Activated CD4-positive, alpha-beta T cell treated with anti-CD3 and anti-CD28 coated beads, Interleukin-2, amount 50 U/mL, for 48 hours (primary cell): ENCODE measurements at regions not wholly inside any gene's neighbourhood (a gene's known extent, or its start where the extent isn't known, plus 50 kb on each side); places are given as distances from the start of the nearest gene placed in this dataset.
"Not testable (repeated sequence)": the region's sequence is repeated elsewhere in the genome, so short reads cannot be mapped to it uniquely, and the experiment has no call there.

Experiments
- DNase-seq, 2 experiments: peaks; one replicate each; pipeline ENCODE4 v3.0.0-alpha.2; 2020

DNA sequence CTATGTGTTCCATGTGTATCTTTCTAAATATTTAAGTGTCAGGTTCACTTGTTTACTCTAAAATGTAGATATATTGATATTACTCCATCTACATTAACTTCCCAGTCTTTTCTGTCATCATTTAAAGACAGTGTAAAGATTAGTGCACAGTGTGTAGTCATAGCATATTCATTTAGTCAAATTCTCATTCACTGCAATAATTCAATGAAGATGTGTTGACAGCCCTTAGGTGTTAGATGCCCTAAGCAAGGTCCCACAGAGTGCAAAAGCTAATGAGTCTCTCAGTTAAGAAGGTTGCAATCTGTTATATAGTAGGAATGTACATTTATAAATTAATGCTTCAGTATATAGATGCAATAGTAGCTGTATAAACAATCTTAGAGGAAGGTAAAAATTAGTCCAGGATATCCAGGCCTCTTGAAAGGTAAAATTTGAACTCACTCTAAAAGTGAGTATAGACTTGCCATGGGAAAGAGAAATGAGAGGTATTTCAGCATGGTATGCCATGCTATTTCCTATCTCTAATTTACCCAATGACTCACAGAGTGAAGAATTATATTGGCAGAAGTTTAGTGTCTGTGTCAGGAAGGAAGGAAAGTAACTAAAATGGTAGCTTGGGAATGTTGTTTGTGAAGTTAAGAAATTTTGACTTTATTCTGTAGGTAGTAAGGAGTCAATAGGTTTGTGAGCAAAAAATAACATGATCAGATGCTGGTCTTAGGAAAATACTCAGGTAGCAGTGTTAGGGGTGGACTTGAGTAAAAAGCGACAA, 969.9 kb upstream of the CITED2 start:
- DNase-seq = no peak

DNA sequence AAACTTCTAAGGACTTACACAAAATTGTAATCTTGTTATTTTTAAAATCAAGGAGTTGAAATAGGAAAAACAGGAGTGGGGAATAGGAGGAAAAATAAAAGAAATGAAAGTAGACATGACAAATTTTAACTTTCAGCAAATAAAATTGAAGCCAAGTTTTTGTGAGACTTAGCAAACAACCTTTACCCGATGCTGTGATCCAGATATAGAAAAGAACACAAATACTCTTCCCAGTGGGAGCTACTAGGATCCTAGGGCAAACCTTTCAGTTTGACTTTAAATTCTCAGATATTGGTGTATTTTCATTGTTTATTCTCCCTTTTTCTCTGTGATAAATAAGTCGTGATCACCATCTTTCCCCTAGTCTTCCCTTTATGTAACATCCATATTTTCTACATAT, 968.7 kb upstream of the CITED2 start:
- no peak for DNase-seq

DNA sequence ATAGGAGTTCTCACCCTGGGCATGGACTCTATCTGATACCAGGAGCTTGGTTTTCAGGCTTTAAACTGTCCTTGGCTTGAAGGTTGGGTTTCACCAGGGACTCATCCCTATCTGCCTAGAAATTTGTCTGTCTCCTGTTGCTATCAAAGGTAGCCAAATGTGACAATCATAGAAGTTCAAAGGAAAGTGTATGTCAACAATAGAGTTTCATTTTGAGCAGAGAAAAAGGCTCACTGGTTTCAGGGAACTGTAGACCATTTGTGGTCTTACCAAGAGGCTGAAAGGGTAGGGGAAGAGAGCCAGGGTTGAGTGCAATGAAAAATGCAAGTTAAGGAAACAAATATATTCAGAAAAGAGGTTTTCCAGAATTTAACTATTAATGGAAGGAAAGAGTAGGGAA, 966.8 kb upstream of the CITED2 start:
- no peak for DNase-seq

DNA sequence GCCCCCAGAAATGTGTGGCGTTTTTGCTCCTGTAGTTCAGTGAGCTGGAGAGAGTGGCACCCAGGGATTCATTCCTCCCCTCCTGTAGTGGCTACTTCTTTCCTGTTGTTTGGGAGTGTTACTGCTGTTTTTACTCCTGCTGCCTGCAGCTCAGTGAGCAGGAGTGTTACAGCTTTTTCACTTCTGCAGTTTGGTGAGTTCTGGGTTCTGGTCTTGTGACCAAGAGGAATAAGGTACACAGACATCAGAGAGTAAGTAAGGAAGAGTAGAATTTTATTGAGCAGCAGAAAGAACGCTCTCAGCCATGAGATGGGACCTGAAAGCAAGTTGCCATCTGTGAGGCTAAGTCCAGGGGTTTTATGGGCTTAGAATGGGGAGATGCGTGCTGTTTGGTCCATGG, 966.3 kb upstream of the CITED2 start:
- DNase-seq = no peak

DNA sequence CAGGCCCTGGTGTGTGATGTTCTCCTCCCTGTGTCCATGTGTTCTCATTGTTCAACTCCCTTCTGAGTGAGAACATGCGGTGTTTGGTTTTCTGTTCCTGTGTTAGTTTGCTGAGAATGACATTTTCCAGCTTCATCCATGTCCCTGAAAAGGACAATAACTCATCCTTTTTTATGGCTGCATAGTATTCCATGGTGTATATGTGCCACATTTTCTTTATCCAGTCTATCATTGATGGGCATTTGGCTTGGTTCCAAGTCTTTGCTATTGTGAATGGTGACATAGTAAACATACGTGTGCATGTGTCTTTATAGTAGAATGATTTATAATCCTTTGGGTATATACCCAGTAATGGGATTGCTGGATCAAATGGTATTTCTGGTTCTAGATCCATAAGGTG, 964.6 kb upstream of the CITED2 start:
- DNase-seq = not testable (repeated sequence)

DNA sequence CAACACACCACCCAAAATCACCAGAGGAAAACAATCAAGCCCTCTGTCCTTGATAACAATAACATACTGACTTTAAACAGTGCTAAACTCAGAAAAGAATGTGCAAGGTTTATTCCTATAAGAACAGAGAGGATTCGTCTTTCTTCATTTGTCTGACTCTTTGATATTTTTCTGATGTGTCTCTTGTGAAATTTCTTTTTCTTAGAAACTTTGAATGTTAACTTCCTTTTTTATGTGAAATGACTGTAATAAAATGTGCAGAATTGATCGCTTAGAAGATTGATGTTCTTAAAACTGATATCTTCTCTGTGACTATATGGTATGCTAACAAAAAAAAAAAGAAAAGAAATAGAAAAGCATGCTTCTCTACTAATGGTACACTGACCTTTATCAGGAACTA, 947.4 kb upstream of the CITED2 start:
- DNase-seq = no peak

DNA sequence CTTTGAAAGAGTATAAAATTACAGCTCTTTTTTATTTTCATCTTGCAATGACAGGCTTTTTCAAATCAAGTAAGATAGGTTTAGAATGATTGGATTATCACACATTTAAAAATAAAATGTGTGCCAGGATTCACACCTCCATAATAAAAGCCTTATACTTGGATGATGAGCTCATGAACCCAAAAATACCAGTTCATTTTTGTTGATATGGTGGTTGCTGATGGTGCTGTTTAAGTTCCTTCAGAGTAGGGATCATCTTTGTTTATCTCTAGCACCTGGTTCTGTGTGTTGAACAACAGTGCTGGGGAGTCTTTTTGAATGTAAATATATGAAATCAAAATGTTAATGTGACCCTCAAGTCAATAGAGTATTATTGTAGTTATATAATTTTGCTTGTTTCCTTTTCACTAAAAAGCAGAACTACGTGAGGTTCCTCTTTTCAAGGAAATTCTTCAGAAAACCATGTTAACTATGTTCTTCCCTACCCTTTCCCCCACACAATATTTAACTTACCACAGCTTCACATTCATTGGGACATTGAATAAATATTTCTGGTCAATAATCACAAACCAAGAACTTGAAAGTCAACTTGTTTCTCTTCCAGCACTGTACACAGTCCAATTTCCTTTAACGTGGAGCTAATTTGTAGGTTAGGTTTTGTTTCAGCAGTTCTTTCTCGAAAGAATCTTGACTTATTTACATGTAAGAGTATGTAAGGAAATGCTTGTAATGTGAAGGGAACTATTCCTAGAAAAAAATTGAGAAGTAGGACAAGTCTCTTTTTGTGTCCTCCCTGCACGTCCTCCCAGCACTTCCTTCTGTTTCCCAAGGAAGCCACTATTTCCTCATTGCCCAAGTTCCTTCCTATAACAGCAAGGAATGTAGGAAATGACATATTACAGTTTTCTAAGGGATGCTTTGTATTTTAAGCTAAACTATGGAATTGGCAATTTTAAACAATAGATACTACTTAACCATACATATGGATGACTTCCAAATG, 945.9 kb upstream of the CITED2 start:
- DNase-seq = no peak

DNA sequence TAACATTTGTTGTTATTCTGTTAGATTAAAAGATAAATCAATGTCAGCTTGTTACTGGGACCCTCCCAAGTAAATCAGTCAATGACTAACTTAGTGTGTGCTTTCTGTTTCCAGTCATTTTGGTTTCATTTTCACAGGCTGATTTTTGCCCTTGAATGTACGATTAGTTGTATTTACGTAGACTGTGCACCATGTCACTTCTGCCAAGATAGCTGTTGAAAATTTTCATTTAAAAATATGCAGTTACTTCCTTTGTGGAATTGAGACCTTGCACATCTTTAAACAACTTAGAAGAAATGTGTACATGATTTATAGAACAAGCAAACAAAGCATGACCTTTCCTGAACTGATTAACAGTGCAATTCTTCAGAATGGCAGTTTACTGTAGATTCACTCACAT, 944.8 kb upstream of the CITED2 start:
- DNase-seq = no peak

DNA sequence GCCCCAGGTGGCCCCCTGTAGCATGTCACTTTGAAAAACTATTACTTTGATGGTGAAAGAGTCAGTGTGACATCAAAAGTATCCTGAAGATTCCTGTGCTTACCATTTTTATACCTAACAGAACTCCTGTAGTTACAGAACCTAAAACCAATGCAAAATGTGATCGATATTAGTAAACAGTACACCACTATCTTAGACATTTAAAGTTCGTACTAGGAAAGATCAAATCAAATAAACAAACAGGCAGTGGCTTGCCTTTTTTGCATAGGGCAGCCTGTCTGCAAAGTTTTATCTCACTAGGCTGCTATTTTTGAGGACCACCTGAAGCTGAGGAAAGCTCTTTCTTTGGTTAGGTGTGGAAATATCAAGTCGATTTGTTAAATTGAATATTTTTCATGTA, 944.0 kb upstream of the CITED2 start:
- DNase-seq = no peak

DNA sequence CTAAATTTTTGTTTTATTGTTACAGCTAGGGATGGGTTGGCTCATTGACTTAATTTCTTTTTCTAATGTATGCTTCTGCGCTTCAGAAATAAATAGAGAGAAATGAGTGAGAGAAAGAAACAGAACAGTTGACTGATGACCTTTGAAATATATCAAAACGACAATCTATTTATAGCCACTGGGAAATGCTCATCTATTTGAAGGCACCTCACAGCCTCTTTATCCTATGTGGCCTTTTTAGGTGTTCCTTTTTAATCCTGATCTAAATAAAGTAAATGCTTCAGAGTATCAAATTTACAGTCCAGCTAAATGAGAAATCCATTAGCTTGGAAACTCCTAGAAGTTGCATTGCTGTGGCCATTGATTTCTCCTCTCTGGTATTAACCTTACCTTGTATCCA, 943.5 kb upstream of the CITED2 start:
- DNase-seq = no peak

DNA sequence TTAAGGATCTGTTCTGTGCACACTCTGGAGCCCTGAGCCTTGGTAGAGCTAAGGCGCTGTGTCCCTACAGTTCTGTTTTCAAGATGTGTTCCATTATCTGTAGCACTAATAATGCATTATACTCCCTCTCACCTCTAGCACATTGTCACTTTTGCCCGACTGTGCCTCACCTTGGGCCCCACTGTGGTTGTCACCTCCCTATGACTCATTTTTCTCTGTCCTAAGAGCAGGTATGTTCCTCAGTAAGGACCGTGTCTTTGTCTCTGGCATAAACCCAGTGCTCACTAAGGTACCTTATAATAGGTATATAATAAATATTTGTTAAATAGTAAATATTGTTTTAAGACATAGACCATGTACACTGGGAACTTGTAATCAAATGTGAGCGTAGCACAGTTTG, 942.5 kb upstream of the CITED2 start:
- DNase-seq = no peak

DNA sequence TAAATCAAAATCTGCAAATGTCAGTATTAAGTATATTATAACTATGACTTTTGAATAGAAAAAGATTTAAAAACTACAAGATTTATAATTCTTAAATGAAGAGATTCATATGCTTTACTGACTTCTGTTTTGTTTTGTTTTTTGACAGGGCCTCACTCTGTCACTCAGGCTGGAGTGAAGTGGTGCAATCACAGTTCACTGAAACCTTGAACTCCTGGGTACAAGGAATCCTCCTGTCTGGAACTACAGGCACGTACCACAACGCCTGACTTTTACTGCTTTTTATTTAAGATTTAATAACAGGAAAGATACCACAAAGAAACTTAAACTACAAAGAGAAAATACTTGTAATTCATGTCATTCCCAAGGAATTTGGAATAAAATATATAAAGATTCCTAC, 940.2 kb upstream of the CITED2 start:
- DNase-seq = no peak

DNA sequence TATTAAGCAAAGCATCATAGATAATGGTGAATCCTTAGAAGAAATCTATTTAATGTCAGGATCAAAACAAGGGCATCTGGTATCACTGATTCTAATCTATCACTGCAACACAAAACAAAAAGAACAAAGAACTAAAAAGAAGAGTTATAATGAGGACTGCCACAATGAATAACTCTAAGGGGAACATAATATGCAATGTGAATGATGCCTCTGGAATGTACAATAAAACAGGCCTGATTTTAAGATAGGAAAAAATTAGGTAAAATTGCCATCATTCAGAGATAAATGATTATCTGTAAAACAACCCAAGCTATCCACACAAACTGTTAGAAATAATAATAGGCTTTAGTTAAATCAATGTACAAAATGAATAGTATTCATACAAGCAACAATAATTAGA, 936.7 kb upstream of the CITED2 start:
- no peak for DNase-seq

DNA sequence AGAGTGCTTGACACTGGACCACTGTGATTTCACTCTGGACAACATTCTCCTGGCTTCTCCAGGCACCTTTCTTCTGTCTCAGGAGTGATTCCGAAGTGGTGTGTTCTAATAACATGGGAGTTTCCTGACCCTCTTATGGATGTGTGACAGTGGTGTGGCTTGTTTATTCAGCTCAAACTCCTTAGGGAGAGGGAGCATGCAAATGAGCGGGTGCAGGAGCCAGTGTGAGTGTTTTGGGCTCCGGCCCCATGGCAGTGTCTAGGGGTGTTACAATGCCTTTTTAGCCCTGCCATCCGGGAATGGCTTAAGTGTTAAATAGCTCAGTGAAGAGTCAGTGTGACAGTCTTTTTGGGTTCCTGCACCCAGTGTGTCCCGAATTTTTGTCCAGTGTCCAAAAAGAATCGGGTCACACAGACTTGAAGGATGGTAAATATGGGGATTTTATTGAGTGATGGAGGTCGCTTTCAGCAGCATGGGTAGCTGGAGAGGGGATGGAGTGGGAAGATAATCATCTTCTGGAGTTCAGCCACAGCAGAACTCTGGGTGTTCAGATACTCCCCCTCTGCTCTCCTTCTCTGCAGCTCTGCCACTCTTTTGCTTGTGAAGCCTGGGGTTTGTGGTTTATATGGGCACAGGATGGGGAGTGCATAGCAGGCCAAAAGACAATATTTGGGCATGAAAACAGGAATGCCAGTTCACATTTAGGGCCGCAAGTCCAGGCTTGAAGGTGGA, 928.9 kb upstream of the CITED2 start:
- DNase-seq = no peak

DNA sequence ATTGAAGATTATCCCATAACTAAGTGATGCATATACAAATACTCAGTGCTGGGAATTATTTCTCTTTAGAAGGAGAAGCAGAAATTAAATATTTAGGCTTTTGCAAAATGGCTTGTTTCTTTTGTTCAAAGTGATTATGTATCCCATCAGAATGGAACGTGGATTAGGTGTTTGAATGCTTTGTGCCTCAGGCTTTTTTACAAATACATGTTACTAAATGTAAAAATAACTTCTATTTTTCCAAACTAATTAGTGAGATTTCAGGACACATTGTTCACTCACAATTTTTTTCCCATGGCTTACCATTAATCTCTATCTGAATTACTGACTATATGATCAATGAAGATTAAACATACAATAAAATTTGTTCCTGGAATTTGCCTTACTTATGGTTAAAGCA, 925.9 kb upstream of the CITED2 start:
- no peak for DNase-seq

DNA sequence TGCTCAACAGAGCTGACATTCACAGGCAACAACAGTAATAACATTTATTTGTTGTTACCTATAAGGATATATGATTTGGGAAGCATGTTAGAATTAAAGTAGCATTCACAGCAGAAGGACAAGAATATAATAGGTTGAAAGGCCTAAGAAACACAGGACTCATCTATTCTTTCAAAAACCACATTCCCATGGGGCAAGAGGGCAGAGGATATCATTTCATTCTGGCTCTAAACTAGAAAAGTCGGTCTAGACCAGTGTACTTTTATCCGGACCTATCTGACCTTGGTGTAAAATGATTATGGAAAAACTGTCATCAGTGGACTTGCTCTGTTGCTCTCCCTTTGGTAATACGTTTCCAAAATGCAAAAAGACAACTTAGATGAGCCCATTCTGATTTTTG, 914.7 kb upstream of the CITED2 start:
- no peak for DNase-seq

DNA sequence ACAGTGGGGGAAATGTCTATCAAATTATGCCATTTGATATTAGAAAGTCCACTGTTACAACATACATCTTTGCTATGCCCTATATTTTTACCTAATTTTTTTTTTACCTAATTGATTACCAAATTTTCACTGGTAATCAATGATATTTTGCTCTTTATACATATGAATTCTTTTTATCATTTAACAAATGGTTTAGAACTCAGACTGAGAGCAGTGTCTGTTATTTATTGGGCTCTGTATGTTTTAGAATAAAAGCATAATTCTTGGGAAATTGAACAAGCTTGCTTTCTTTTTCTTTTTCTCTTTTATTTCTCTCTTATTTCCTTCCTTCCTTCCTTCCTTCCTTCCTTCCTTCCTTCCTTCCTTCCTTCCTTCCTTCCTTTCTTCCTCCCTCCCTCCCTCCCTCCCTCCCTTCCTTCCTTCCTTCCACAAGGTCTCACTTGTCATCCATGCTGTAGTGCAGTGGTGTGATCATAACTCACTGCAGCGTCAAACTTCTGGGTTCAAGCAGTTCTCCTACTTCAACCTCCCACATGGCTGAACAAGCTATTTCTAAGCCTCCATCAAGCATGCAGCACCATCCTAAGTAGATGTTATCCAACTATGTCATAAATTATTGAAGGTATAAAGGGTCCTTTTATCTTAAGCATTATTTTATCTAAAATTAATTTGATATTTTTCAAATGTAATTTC, 911.7 kb upstream of the CITED2 start:
- DNase-seq = no peak

DNA sequence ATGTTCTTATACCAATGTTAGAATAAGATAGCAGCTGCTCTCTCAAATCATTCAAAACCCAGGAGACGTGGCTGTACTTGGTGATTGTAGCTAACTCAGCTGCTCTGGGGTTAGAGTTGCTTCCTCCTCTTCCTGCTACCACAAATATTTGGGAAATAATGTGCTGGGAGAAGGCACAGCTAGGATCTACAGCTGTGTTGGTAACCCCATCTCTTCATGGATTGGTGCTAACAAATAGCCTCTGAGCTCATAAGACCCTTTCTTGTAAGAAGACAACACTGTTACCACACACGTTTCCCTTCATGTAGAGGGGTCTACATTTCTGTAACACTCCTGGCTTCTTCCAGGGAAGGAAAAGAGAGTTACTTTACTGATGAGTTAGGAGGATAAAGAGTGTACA, 911.0 kb upstream of the CITED2 start:
- DNase-seq = no peak

DNA sequence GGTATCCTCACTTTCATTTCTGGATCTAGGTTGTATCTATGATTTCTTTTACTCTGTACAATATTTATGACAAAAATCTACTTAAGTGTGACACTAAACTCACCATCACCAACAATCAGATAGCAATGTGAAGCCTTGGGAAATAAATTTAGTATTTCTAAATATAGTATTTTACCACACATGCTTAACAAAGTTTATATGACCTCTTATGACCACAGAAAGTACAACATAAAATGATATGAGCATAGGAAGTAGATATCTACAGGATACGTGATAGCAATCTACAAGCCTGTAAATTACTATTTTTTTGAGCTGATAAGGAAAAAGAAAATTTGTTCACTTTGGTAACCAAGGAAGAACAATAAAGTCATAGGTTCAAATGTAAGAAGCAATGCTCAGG, 910.4 kb upstream of the CITED2 start:
- DNase-seq = no peak

DNA sequence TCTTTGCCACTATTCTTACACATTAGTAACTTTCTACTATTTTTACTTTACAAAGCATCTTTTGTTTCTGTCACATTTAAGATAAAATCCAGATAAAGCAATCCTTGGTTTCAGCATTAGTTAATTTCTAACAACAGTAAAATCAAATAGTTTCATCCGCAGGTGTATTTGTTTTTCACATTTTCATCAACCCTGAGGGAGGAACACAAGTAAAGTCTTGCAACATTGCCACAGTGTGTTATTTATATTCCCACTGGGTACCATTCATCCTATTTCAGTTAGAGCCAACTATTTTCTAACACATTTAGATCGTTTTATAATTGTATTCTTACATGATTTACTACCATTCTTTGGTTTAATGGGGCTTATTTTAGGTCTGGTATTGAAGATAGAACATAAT, 908.7 kb upstream of the CITED2 start:
- no peak for DNase-seq

DNA sequence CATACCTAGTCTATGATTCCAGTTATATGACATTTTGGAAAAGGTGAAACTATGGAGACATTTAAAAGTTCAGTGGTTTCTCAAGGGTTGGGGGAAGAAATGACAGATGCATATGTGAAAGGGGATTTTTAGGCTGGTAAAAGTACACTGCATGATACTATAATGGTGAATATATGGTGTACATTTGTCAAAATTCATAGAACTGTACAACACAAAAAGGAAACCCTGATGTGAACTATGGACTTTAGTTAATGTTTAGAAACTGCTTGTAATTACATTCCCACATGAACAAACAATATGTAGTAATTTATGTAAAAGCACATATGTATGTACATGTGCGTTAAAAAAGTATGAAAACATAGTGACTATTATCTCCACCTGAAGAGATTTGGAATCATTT, 907.3 kb upstream of the CITED2 start:
- no peak for DNase-seq

DNA sequence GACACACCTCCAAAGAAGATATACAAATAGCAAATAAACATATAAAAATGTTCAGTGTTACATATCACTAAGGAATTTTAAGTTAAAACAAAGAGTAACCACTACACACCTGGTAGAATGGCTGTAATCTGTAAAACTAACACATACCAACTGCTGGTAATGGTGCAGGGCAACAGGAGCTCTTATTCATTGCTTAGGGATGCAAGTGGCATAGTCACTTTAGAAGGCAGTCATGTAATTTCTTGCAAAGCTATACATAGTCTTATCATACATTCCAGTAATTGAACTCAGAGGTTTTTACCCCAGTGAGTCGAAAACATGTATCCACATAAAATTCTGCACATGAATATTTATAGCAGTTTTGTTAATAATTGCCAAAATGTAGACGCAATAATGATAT, 906.8 kb upstream of the CITED2 start:
- no peak for DNase-seq

DNA sequence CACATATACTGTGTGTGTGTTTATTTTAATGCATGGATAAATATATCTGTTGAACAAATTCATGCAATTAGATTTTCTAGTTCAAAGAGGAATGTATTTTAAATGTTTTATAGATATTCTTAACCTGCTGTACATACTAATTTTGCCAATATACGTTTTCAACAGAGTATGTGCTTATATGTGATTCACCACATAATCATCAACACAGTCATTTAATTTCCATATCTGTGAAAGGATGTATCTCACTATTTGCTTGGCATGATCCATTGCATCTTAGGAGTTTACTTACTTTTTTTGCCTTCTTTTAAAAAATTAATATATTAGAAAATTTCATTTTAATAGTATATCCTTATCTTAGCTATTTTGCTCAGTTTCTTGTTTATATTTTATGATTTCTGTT, 902.3 kb upstream of the CITED2 start:
- no peak for DNase-seq
